Heart left ventricle (tissue), 16 donors: ENCODE measurements at regions not wholly inside any gene's neighbourhood (a gene's known extent, or its start where the extent isn't known, plus 50 kb on each side); places are given as distances from the start of the nearest gene placed in this dataset.

Experiments used
- ATAC-seq, 4 donors: fragments of 200-7000 bp; cut with Tn5 transposase; one replicate each; pipeline ENCODE4 v1.9.1; 2020 to 2022; ENCODE audit warnings: moderate library complexity in 4 of 4, mild to moderate bottlenecking in 3 of 4, moderate number of reproducible peaks in 1 of 4
- DNase-seq, 5 donors: peaks; one replicate each; pipeline ENCODE4 v3.0.0-alpha.2; 2020
- H3K27ac ChIP-seq, 12 donors: fragments of 200-600 bp; sonication (generic) in 4 of 12; one replicate each; pipeline versions ENCODE4 v1.5.0 to v1.8.0; 2016 to 2022; ENCODE audit warnings: mild to moderate bottlenecking in 2 of 12
- H3K27me3 ChIP-seq, 9 donors: fragments of 200-600 bp; sonication (generic) in 2 of 9; one replicate each; pipeline versions ENCODE4 v1.5.1 to v1.8.0; 2016 to 2022; ENCODE audit warnings: mild to moderate bottlenecking in 3 of 9
- H3K36me3 ChIP-seq, 9 donors: fragments of 200-600 bp; sonication (generic) in 2 of 9; one replicate each; pipeline versions ENCODE4 v1.5.0 to v1.8.0; 2018 to 2022; ENCODE audit warnings: mild to moderate bottlenecking in 2 of 9
- H3K4me1 ChIP-seq, 12 donors: fragments of 200-600 bp; sonication (generic) in 4 of 12; one replicate each; pipeline versions ENCODE4 v1.5.0 to v1.8.0; 2016 to 2022; ENCODE audit warnings: mild to moderate bottlenecking in 3 of 12
- H3K4me3 ChIP-seq, 12 donors: fragments of 200-600 bp; sonication (generic) in 4 of 12; one replicate each; pipeline versions ENCODE4 v1.5.0 to v1.8.0; 2017 to 2022; ENCODE audit warnings: mild to moderate bottlenecking in 9 of 12, moderate library complexity in 4 of 12
- H3K9me3 ChIP-seq, 12 donors: fragments of 200-600 bp; sonication (generic) in 4 of 12; one replicate each; pipeline versions ENCODE4 v1.5.0 to v1.8.0; 2016 to 2022; ENCODE audit warnings: mild to moderate bottlenecking in 1 of 12
- CTCF ChIP-seq, 12 donors: fragments of 200-600 bp; sonication (generic) in 4 of 12; IDR thresholded peaks; one replicate each; pipeline versions ENCODE4 v1.5.0 to v1.8.0; 2018 to 2022; ENCODE audit warnings: antibody characterized with exemption in 12 of 12, mild to moderate bottlenecking in 5 of 12
- POLR2A ChIP-seq, 2 donors: fragments of 450-650 bp; IDR thresholded peaks; one replicate each; pipeline ENCODE4 v1.6.1; 2017; ENCODE audit warnings: antibody characterized with exemption in 2 of 2, mild to moderate bottlenecking in 2 of 2, moderate library complexity in 2 of 2
- WGBS, 4 donors: extraction: QIAGEN DNeasy Blood & Tissue Kit in 2 of 4; methylation state at CpG; one replicate each; pipeline versions ENCODE4 v1.1.5 to v1.1.7; 2013 to 2018; 5-methylcytosine and 5-hydroxymethylcytosine counted together
- intact Hi-C, 10 donors: fragments of 100-400 bp; cut with DNase I; formaldehyde crosslinking; loops; one replicate each; pipeline versions ENCODE4 v1.11.1 to v1.14.2; 2022
- donor health status: ischemic (EF 13 %, LVEDD 7.1; RV severe dilation, severe dysfunction).
- donor health status: healthy with polysubstance abuse.
- donor health status: DM: no; HTN: yes; CAD: no.
- donor health status: DM: no; HTN: no; CAD: no.
- donor health status: ischemic (EF 25% LVEDD 6.9; RV normal size, moderate dysfunction).
- donor health status: ischemic (EF 25% LVEDD 5.7; RV mildly dilated, moderate dysfunction).
- donor health status: healthy.
- donor health status: DM: yes; HTN: yes; CAD: no.
- donor health status: ischemic (EF 35%, LVEDD 5.7; RV mildly dilated, moderate dysfunction).
- donor health status: nonischemic (EF 11% LVEDD 7.7; RV severe dilation, severe dysfunction).
- donor health status: DM: yes; HTN: yes; CAD: no.
- donor health status: PGD.
- donor health status: ischemic (EF 29% LVEDD 5.4; RV normal size, mild dysfunction).
- donor health status: nonischemic (EF 23%, LVEDD 6.1; RV moderate dilation, normal function).

GRCh38 chr14:30507209-30507608 is 51.7 kb upstream of the G2E3 start:
- Histone ChIP-seq H3K27me3 (peaks cover 0 to 6% (median 0%) of the 10 kb centered on the region in 9 donors), H3K36me3 (no peaks in the 10 kb centered on the region), H3K27ac (no peak overlapping the region), H3K4me1 (no peaks in the 10 kb centered on the region), H3K9me3 (peaks cover 0 to 7% (median 0%) of the 10 kb centered on the region in 12 donors), H3K4me3 (no peak overlapping the region)
- no peak for DNase-seq
- WGBS, 4 donors = 71 to 96% (median 87%) methylated on average over 3 of the region's 3 CpGs
- ATAC-seq = no peak
- no peak for TF ChIP-seq CTCF (IDR thresholded peaks at IDR 0.05)
- no peak for TF ChIP-seq POLR2A (IDR thresholded peaks at IDR 0.05)
- intact Hi-C loops = no loop called here
